SK-N-MC (cell line): ENCODE measurements at regions not wholly inside any gene's neighbourhood (a gene's known extent, or its start where the extent isn't known, plus 50 kb on each side); places are given as distances from the start of the nearest gene placed in this dataset.

Experiments
- EZH2 ChIP-seq: fragments of 200-600 bp; sonication (generic); IDR thresholded peaks from one replicate; pipeline ENCODE4 v1.6.1; 2017; ENCODE audit warnings: antibody characterized with exemption
- FOXP2 ChIP-seq: optimal IDR thresholded peaks from 2 replicates; pipeline ENCODE3; 2011; ENCODE audit warnings: mild to moderate bottlenecking, moderate library complexity; ENCODE audit not compliant: insufficient read depth; ENCODE audit errors: extremely low read length, control extremely low read depth
- POLR2AphosphoS5 ChIP-seq: IDR thresholded peaks from 2 replicates; pipeline ENCODE4 v1.6.1; 2012; ENCODE audit warnings: mild to moderate bottlenecking, low read depth, low read length, borderline replicate concordance

DNA sequence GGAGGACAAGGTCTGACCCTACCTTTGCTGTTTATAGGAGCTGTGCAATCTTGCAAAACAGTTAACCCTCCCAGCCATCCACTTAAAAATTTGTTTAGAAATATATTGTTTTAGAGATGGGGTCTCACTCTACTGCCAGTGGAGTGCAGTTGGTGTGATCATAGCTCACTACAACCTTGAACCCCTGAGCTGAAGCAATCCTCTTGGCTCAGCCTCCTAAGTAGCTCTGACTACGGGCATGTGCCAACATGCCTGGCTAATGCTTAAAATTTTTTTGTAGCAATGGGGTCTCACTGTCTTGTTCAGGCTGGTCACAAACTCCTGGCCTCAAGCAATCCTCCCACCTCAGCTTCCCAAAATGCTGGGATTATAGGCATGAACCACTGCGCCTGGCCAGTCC lies 120.2 kb upstream of the PJA2 start:
- TF ChIP-seq EZH2 (no peak), POLR2AphosphoS5 (no peak), FOXP2 (no peak)
